ENCODE measurements at regions not wholly inside any gene's neighbourhood (a gene's known extent, or its start where the extent isn't known, plus 50 kb on each side); places are given as distances from the start of the nearest gene placed in this dataset.
"Not testable (repeated sequence)": the region's sequence is repeated elsewhere in the genome, so short reads cannot be mapped to it uniquely, and the experiment has no call there.

DNA sequence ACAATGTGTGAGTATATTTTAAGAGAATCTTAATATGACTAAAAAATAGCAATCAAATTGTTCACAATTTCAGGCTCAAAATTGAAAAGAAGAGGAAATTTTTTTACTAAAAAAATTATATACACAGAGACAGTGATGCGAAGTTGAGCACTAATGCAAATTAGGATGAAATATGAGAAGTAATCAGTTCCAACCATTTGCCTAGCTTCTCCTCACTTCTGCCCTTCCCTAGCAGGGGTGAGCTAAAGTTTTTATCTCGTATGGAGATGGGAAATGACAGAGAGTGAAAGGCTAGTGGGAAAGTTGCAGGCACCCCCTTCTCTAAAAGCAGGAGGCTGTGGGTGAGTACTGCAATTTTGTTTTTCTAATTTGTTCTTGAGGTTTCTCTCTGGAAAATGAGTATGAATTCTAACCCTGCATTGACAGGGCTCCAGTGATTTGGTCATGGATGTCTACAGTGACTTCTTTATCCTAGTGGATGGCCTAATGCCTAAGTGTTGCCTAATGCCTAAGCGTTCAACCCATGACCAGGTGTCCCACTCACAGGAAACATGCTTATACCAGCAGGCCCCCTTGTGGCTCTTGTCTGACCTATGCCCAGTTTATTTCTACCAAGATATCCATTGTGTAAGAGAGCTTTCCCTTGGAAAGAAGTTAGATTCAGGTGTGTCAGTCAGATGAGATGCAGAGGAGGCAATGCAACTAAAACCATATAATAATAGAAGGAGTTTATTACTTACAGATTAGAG is 78.0 kb upstream of the HNMT start:
- Histone ChIP-seq H3K4me3 (ENCODE audit: insufficient read depth, low read depth, low read length) (no peak overlapping the region), H3K36me3 (replicated peaks; ENCODE audit: control insufficient read depth, insufficient read depth, low read length) (no peaks in the 10 kb centered on the region), H3K27me3 (ENCODE audit: control insufficient read depth, insufficient read depth, low read length) (no peaks in the 10 kb centered on the region)
- DNase-seq: peak; percentile 8

DNA sequence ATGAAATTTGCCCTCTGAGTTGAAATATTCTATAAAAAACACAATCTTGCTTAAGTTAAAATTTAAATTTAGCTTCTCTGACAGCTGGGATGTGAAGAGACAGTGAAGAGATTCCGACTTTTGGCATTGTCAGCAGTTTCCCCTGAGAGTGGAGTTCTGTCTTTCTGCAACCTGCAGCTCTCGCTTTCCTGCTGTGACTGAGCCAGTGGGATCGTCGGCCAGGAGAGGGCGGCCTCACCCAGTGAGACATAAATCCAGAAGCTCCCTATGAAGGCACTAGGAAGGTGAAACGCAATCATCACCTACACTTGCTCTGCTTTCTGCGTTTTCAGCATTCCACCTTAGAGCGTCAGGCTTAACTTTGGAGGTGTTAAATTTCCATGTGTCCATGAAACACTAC is 75.4 kb upstream of the HNMT start:
- DNase-seq: peak; percentile 18
- no peaks in the 10 kb centered on the region for H3K27me3 ChIP-seq (ENCODE audit: control insufficient read depth, insufficient read depth, low read length)
- H3K4me3 ChIP-seq (ENCODE audit: insufficient read depth, low read depth, low read length): no peak overlapping the region
- no peaks in the 10 kb centered on the region for H3K36me3 ChIP-seq (replicated peaks; ENCODE audit: control insufficient read depth, insufficient read depth, low read length)

DNA sequence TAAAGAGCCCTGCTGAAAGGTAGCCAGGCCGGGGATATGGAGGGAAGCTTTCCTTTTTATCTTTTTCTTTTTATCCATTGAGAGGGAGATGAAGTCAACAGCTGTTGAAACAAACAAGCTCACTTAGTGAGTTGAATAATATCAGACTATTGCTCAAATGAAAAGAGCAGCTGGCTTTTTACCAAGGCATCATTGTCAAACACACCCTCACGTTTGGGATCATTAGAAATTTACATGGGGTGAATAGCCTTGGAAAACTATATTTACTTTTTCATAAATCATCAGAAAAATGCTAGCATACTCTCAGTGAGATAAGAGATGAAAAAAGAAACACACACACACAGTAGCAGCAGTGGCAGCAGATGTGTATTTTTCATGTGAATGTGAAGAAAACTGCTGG is 71.5 kb upstream of the HNMT start:
- no peaks in the 10 kb centered on the region for H3K36me3 ChIP-seq (replicated peaks; ENCODE audit: control insufficient read depth, insufficient read depth, low read length)
- H3K27me3 ChIP-seq (ENCODE audit: control insufficient read depth, insufficient read depth, low read length): no peaks in the 10 kb centered on the region
- H3K4me3 ChIP-seq (ENCODE audit: insufficient read depth, low read depth, low read length): no peak overlapping the region
- no peak for DNase-seq

GRCh38 chr2:137893145-137893544 is 71.1 kb upstream of the HNMT start:
- no peaks in the 10 kb centered on the region for H3K36me3 ChIP-seq (replicated peaks; ENCODE audit: control insufficient read depth, insufficient read depth, low read length)
- no peaks in the 10 kb centered on the region for H3K27me3 ChIP-seq (ENCODE audit: control insufficient read depth, insufficient read depth, low read length)
- no peak overlapping the region for H3K4me3 ChIP-seq (ENCODE audit: insufficient read depth, low read depth, low read length)

DNA sequence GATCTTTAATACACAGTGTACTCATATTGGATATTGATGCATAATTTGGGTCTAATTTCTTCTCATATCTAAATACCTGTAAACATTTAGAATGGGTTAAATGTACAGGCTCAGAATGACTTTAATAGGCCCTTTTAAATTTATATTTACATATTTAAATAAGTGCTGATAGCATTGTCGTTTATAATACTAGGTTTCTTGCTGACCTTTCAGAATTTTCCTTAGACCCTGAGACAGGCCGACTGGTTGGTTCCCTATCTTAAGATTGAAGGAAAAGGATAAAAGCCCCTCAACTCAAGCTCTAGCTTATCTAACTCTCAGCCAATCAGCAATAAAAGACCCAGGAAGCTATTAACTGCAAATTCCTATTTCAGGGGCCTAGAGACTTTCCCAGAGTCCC is 67.8 kb upstream of the HNMT start:
- H3K27me3 ChIP-seq (ENCODE audit: control insufficient read depth, insufficient read depth, low read length): no peaks in the 10 kb centered on the region
- no peaks in the 10 kb centered on the region for H3K36me3 ChIP-seq (replicated peaks; ENCODE audit: control insufficient read depth, insufficient read depth, low read length)
- DNase-seq: no peak
- H3K4me3 ChIP-seq (ENCODE audit: insufficient read depth, low read depth, low read length): no peak overlapping the region

More at GRCh38 chr2:137893145-137893544, 71.1 kb upstream of the HNMT start:
- no peak for DNase-seq

DNA sequence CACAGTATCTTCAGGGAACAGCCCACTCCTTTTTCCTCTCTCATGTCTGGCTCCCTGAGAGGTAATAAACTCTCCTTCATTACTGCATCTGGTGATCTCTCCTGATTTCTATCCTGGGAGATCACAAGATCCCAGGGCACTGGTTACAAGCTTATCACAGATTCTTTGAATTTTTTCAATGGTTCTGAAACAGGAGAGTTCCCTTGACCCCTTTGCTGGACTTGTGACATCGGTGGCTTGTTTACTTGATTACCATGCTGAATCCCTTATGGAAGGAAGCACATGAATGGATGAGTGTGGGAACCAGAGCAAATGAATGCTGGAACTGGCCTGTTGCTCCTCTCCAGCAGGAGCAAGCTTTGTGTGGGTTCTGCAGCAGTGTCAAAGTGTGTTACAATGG is 67.2 kb upstream of the HNMT start:
- Histone ChIP-seq H3K4me3 (ENCODE audit: insufficient read depth, low read depth, low read length) (no peak overlapping the region), H3K36me3 (replicated peaks; ENCODE audit: control insufficient read depth, insufficient read depth, low read length) (no peaks in the 10 kb centered on the region), H3K27me3 (ENCODE audit: control insufficient read depth, insufficient read depth, low read length) (no peaks in the 10 kb centered on the region)
- no peak for DNase-seq

DNA sequence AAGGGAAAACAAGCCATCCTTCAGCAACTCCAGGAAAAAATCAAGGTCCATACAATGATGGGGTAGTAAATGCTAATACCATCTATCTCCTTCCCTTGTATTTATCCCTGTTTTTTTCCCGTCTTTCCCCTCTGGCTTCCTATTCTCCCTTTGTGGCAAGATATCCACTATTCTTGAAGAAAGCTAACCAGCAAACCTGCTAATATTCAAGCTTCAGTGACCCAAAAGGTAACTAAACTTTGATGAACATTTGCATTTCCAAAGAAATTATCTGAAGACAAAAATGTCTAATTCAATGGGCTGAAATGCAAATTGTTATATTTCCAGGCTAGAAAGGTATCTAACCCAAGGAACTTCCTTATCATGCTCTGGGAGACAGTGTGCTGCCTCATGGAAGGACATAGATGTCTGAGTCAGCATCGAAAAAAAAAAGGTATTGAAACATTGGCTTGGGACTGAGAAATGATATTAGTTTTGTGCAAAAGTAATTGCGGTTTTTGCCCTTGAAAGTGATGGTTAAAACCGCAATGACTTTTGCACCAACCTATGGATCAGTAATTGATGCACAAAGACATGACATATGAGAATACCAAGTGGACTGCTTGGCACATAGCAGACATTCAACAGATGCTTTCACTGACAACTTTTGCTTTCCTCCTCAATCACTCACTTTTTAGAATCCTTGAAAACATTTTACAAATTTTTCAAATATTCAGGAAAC is 63.7 kb upstream of the HNMT start:
- Histone ChIP-seq H3K4me3 (ENCODE audit: insufficient read depth, low read depth, low read length) (no peak overlapping the region), H3K27me3 (ENCODE audit: control insufficient read depth, insufficient read depth, low read length) (no peaks in the 10 kb centered on the region), H3K36me3 (replicated peaks; ENCODE audit: control insufficient read depth, insufficient read depth, low read length) (no peaks in the 10 kb centered on the region)
- DNase-seq: no peak

- no peak for DNase-seq
Observed at GRCh38 chr2:137910641-137911040, 53.6 kb upstream of the HNMT start.

DNA sequence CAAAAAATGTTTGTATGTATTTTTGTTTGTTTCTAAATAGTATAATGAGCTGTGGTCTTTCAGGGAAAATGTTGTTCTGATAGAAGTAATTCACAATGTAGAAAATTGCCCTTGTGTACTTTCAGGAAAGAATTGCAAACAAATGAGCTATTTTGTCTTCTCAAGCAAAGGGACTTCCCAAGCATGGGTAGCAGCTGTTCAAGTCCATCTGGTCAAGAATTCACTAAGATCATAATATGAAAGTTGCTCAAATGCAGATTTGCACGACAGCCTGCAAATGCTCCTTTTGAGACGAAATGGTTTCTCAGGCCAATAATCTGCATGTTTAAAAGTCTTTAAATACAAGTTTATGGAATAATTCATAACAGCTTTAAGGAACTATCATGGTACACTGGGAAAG is 51.9 kb upstream of the HNMT start:
- H3K27me3 ChIP-seq (ENCODE audit: control insufficient read depth, insufficient read depth, low read length): no peaks in the 10 kb centered on the region
- DNase-seq: no peak
- H3K36me3 ChIP-seq (replicated peaks; ENCODE audit: control insufficient read depth, insufficient read depth, low read length): no peaks in the 10 kb centered on the region
- no peak overlapping the region for H3K4me3 ChIP-seq (ENCODE audit: insufficient read depth, low read depth, low read length)

More at GRCh38 chr2:137910641-137911040, 53.6 kb upstream of the HNMT start:
- H3K4me3 ChIP-seq (ENCODE audit: insufficient read depth, low read depth, low read length): no peak overlapping the region
- H3K27me3 ChIP-seq (ENCODE audit: control insufficient read depth, insufficient read depth, low read length): no peaks in the 10 kb centered on the region
- no peaks in the 10 kb centered on the region for H3K36me3 ChIP-seq (replicated peaks; ENCODE audit: control insufficient read depth, insufficient read depth, low read length)

- Histone ChIP-seq H3K27me3 (ENCODE audit: control insufficient read depth, insufficient read depth, low read length) (no peaks in the 10 kb centered on the region), H3K36me3 (replicated peaks; ENCODE audit: control insufficient read depth, insufficient read depth, low read length) (no peaks in the 10 kb centered on the region), H3K4me3 (ENCODE audit: insufficient read depth, low read depth, low read length) (no peak overlapping the region)
- no peak for DNase-seq
Observed at GRCh38 chr2:137913169-137913568, 51.1 kb upstream of the HNMT start.

- H3K4me3 ChIP-seq (ENCODE audit: insufficient read depth, low read depth, low read length); DNase-seq; H3K27me3 ChIP-seq (ENCODE audit: control insufficient read depth, insufficient read depth, low read length); H3K36me3 ChIP-seq (replicated peaks; ENCODE audit: control insufficient read depth, insufficient read depth, low read length): not testable (repeated sequence)
Observed at GRCh38 chr2:137913648-137914047, 50.6 kb upstream of the HNMT start.
